GM12873 (cell line): ENCODE measurements at regions not wholly inside any gene's neighbourhood (a gene's known extent, or its start where the extent isn't known, plus 50 kb on each side); places are given as distances from the start of the nearest gene placed in this dataset.

ENCODE experiments used
- CTCF ChIP-seq: IDR thresholded peaks from 2 replicates; pipeline ENCODE4 v1.5.1; 2012; ENCODE audit warnings: low read depth, mild to moderate bottlenecking, moderate library complexity, low read length, control low read depth; ENCODE audit not compliant: insufficient read depth; ENCODE audit errors: missing control alignments

GRCh38 chr1:191495040-191495439 is 663.2 kb upstream of the RGS18 start:
- TF ChIP-seq CTCF, result no peak

GRCh38 chr1:191498318-191498717 is 659.9 kb upstream of the RGS18 start:
- TF ChIP-seq CTCF, result no peak

GRCh38 chr1:191498825-191499224 is 659.4 kb upstream of the RGS18 start:
- no peak for TF ChIP-seq CTCF

GRCh38 chr1:191504999-191505398 is 653.3 kb upstream of the RGS18 start:
- TF ChIP-seq CTCF, result no peak

- TF ChIP-seq CTCF, result no peak
Observed at GRCh38 chr1:191508239-191508638, 650.0 kb upstream of the RGS18 start.

GRCh38 chr1:191517826-191518225 is 640.4 kb upstream of the RGS18 start:
- TF ChIP-seq CTCF, result no peak

- TF ChIP-seq CTCF, result no peak
Observed at GRCh38 chr1:191519519-191519918, 638.7 kb upstream of the RGS18 start.
